HG02970 (cell line): ENCODE measurements at regions not wholly inside any gene's neighbourhood (a gene's known extent, or its start where the extent isn't known, plus 50 kb on each side); places are given as distances from the start of the nearest gene placed in this dataset.
"Not testable (repeated sequence)": the region's sequence is repeated elsewhere in the genome, so short reads cannot be mapped to it uniquely, and the experiment has no call there.

ENCODE experiments used
- ATAC-seq: cut with Tn5 transposase; IDR thresholded peaks from one replicate; pipeline ENCODE4 v1.9.1; 2021; ENCODE audit warnings: mild to moderate bottlenecking, moderate library complexity, moderate number of reproducible peaks; ENCODE audit not compliant: unreplicated experiment, low FRiP score

GRCh38 chr7:113199841-113200240 is 81.5 kb upstream of the SMIM30 start:
- no peak for ATAC-seq

GRCh38 chr7:113199136-113199535 is 80.8 kb upstream of the SMIM30 start:
- no peak for ATAC-seq

- no peak for ATAC-seq
These were observed 79.9 kb upstream of the SMIM30 start for GRCh38 chr7:113198226-113198625.

- ATAC-seq = no peak
These were observed 78.9 kb upstream of the SMIM30 start for GRCh38 chr7:113197274-113197673.

GRCh38 chr7:113188396-113188795 is 70.0 kb upstream of the SMIM30 start:
- ATAC-seq = no peak

- no peak for ATAC-seq
These were observed 61.0 kb upstream of the SMIM30 start for GRCh38 chr7:113179313-113179712.

GRCh38 chr7:113176836-113177235 is 58.5 kb upstream of the SMIM30 start:
- ATAC-seq = no peak

GRCh38 chr7:113176180-113176579 is 57.8 kb upstream of the SMIM30 start:
- not testable (repeated sequence) for ATAC-seq

- ATAC-seq = no peak
These were observed 57.3 kb upstream of the SMIM30 start for GRCh38 chr7:113175525-113176104.

GRCh38 chr7:113172726-113173125 is 54.4 kb upstream of the SMIM30 start:
- no peak for ATAC-seq

- no peak for ATAC-seq
These were observed 52.2 kb upstream of the SMIM30 start for GRCh38 chr7:113170591-113170990.
